ENCODE measurements at regions not wholly inside any gene's neighbourhood (a gene's known extent, or its start where the extent isn't known, plus 50 kb on each side); places are given as distances from the start of the nearest gene placed in this dataset.

GRCh38 chr11:121777056-121777455 lies 324.3 kb upstream of the SORL1-AS1 start:
- H3K27ac Mint-ChIP-seq = no peak overlapping the region
- intact Hi-C loops (cut with DNase I, micrococcal nuclease) = no loop called here
- H3K4me3 Mint-ChIP-seq = no peak overlapping the region
- POLR2A ChIA-PET = no interaction called here
- Histone ChIP-seq H3K4me1 (ENCODE audit: insufficient read depth, low read length) (no peaks in the 10 kb centered on the region), H3K27ac (ENCODE audit: low read depth in 1 of 2, low read length in 2 of 2) (no peak overlapping the region), H3K36me3 (ENCODE audit: insufficient read depth, low read length) (no peaks in the 10 kb centered on the region), H3K27me3 (ENCODE audit: control insufficient read depth in 1 of 2, insufficient read depth in 2 of 2, low read length in 2 of 2) (no peaks in the 10 kb centered on the region), H3K9me3 (ENCODE audit: control insufficient read depth in 1 of 2, insufficient read depth in 1 of 2, low read length in 2 of 2) (no peaks in the 10 kb centered on the region), H3K4me3 (ENCODE audit: low read length) (no peak overlapping the region)
- no peaks in the 10 kb centered on the region for H3K4me1 Mint-ChIP-seq (ENCODE audit: low read depth)
- peaks cover under 1% of the 10 kb centered on the region for H3K27me3 Mint-ChIP-seq
- ATAC-seq (ENCODE audit: poor library complexity) (no peak), DNase-seq (no peak)
- no peaks in the 10 kb centered on the region for H3K9me3 Mint-ChIP-seq
- H3K36me3 Mint-ChIP-seq (ENCODE audit: low read depth) = no peaks in the 10 kb centered on the region
- no peak for TF ChIP-seq CTCF (IDR thresholded peaks at IDR 0.05)
- CTCF ChIA-PET = no interaction called here

- no peak overlapping the region for H3K4me3 ChIP-seq (ENCODE audit: low read length)
- Mint-ChIP-seq H3K4me1 (ENCODE audit: low read depth) (no peaks in the 10 kb centered on the region), H3K27ac (no peak overlapping the region), H3K36me3 (ENCODE audit: low read depth) (no peaks in the 10 kb centered on the region), H3K4me3 (no peak overlapping the region), H3K27me3 (peaks cover 6% of the 10 kb centered on the region), H3K9me3 (no peaks in the 10 kb centered on the region)
- no peak for DNase-seq
- CTCF ChIA-PET = no interaction called here
- no peaks in the 10 kb centered on the region for H3K4me1 ChIP-seq (ENCODE audit: insufficient read depth, low read length)
- H3K36me3 ChIP-seq (ENCODE audit: insufficient read depth, low read length) = no peaks in the 10 kb centered on the region
- intact Hi-C loops (cut with DNase I, micrococcal nuclease) = no loop called here
- no peak for ATAC-seq (ENCODE audit: poor library complexity)
- no peak overlapping the region for H3K27ac ChIP-seq (ENCODE audit: low read depth in 1 of 2, low read length in 2 of 2)
- H3K9me3 ChIP-seq (ENCODE audit: control insufficient read depth in 1 of 2, insufficient read depth in 1 of 2, low read length in 2 of 2) = no peaks in the 10 kb centered on the region
- POLR2A ChIA-PET = no interaction called here
- H3K27me3 ChIP-seq (ENCODE audit: control insufficient read depth in 1 of 2, insufficient read depth in 2 of 2, low read length in 2 of 2) = peaks cover 0 to 3% of the 10 kb centered on the region in 2 experiments
- no peak for TF ChIP-seq CTCF (IDR thresholded peaks at IDR 0.05)
Observed at GRCh38 chr11:121775276-121775675, 322.5 kb upstream of the SORL1-AS1 start.

GRCh38 chr11:121773076-121773475 lies 320.3 kb upstream of the SORL1-AS1 start:
- CTCF ChIA-PET = no interaction called here
- no peak for ATAC-seq (ENCODE audit: poor library complexity)
- Mint-ChIP-seq H3K27me3 (peaks cover 11% of the 10 kb centered on the region), H3K27ac (no peak overlapping the region), H3K9me3 (no peaks in the 10 kb centered on the region), H3K4me3 (no peak overlapping the region), H3K36me3 (ENCODE audit: low read depth) (no peaks in the 10 kb centered on the region), H3K4me1 (ENCODE audit: low read depth) (no peaks in the 10 kb centered on the region)
- Histone ChIP-seq H3K4me1 (ENCODE audit: insufficient read depth, low read length) (no peaks in the 10 kb centered on the region), H3K4me3 (ENCODE audit: low read length) (no peak overlapping the region), H3K27ac (ENCODE audit: low read depth in 1 of 2, low read length in 2 of 2) (no peak overlapping the region), H3K27me3 (ENCODE audit: control insufficient read depth in 1 of 2, insufficient read depth in 2 of 2, low read length in 2 of 2) (peaks cover 0 to 3% of the 10 kb centered on the region in 2 experiments), H3K36me3 (ENCODE audit: insufficient read depth, low read length) (no peaks in the 10 kb centered on the region), H3K9me3 (ENCODE audit: control insufficient read depth in 1 of 2, insufficient read depth in 1 of 2, low read length in 2 of 2) (no peaks in the 10 kb centered on the region)
- no peak for DNase-seq
- POLR2A ChIA-PET = no interaction called here
- no peak for TF ChIP-seq CTCF (IDR thresholded peaks at IDR 0.05)
- intact Hi-C loops (cut with DNase I, micrococcal nuclease) = no loop called here
